ENCODE measurements at regions not wholly inside any gene's neighbourhood (a gene's known extent, or its start where the extent isn't known, plus 50 kb on each side); places are given as distances from the start of the nearest gene placed in this dataset.

DNA sequence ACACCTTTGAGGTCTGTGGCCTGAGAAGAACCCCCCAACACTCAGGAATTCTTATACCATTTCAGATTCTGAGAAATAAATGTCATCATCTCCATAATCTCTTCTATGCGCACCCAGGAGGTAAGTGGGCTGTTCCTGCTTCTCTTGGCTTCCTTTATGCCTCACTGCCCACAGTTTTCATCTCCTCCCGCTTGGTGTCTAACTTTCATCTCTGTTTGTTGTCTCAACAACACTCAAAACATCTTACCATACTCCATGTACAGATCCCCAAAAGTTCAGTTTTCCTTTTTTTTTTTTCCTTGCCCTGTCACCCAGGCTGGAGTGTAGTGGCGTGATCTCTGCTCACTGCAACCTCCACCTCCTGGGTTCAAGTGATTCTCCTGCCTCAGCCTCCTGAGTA lies 170.2 kb upstream of the FREM1 start:
- Histone ChIP-seq H2AFZ (ENCODE audit: low read depth, low read length, poor library complexity, severe bottlenecking) (no peak overlapping the region), H3K4me2 (ENCODE audit: low read length) (no peak overlapping the region), H3K36me3 (ENCODE audit: control insufficient read depth in 1 of 2, insufficient read depth in 2 of 2, low read length in 2 of 2) (no peaks in the 10 kb centered on the region), H3K9me3 (ENCODE audit: control insufficient read depth in 1 of 2, insufficient read depth in 1 of 2, low read depth in 1 of 2, low read length in 2 of 2) (0 out of 4 replicates have a peak, but pooled peaks cover 0 to under 1% of the 10 kb centered on the region in 2 experiments), H3K4me1 (ENCODE audit: control insufficient read depth in 1 of 2, insufficient read depth in 2 of 2, low read length in 2 of 2) (no peaks in the 10 kb centered on the region), H3K79me2 (ENCODE audit: insufficient read depth, low read length) (no peaks in the 10 kb centered on the region), H4K20me1 (ENCODE audit: insufficient read depth) (no peaks in the 10 kb centered on the region), H3K4me3 (replicated peaks in 1 of 2; ENCODE audit: low read depth in 1 of 2, low read length in 2 of 2) (no peak overlapping the region), H3K27ac (ENCODE audit: low read depth, low read length) (no peak overlapping the region), H3K27me3 (ENCODE audit: insufficient read depth, low read length) (peaks cover 13% of the 10 kb centered on the region), H3K9ac (ENCODE audit: low read length) (no peak overlapping the region), H3K9me2 (ENCODE audit: insufficient read depth) (no peaks in the 10 kb centered on the region)
- no peak for DNase-seq (ENCODE audit: low read depth, low spot score)
- BruUV-seq (replicated peaks), result no TSS peak
- no peak for ATAC-seq
- intact Hi-C loops (cut with micrococcal nuclease), result no loop called here
- POLR2A ChIA-PET, result no interaction called here
- CTCF ChIA-PET, result no interaction called here
- no peak for TF ChIP-seq EZH2 (IDR thresholded peaks at IDR 0.05)
- TF ChIP-seq, protein P1, sequence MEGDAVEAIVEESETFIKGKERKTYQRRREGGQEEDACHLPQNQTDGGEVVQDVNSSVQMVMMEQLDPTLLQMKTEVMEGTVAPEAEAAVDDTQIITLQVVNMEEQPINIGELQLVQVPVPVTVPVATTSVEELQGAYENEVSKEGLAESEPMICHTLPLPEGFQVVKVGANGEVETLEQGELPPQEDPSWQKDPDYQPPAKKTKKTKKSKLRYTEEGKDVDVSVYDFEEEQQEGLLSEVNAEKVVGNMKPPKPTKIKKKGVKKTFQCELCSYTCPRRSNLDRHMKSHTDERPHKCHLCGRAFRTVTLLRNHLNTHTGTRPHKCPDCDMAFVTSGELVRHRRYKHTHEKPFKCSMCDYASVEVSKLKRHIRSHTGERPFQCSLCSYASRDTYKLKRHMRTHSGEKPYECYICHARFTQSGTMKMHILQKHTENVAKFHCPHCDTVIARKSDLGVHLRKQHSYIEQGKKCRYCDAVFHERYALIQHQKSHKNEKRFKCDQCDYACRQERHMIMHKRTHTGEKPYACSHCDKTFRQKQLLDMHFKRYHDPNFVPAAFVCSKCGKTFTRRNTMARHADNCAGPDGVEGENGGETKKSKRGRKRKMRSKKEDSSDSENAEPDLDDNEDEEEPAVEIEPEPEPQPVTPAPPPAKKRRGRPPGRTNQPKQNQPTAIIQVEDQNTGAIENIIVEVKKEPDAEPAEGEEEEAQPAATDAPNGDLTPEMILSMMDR (IDR thresholded peaks at IDR 0.05 in 2 of 3, conservative IDR thresholded peaks at IDR 0.05 in 1 of 3; ENCODE audit: borderline replicate concordance in 1 of 3, insufficient read depth in 1 of 3, low read depth in 2 of 3, low read length in 2 of 3), result no peak
- TF ChIP-seq, protein P2, sequence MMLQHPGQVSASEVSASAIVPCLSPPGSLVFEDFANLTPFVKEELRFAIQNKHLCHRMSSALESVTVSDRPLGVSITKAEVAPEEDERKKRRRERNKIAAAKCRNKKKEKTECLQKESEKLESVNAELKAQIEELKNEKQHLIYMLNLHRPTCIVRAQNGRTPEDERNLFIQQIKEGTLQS (IDR thresholded peaks at IDR 0.05), result no peak
- TF ChIP-seq ZNF274 (IDR thresholded peaks at IDR 0.05; ENCODE audit: low read depth, low read length), result no peak
- no peak for TF ChIP-seq POLR2A (IDR thresholded peaks at IDR 0.05; ENCODE audit: borderline replicate concordance, extremely low read depth, insufficient read depth, insufficient read length)
- TF ChIP-seq, protein P3, sequence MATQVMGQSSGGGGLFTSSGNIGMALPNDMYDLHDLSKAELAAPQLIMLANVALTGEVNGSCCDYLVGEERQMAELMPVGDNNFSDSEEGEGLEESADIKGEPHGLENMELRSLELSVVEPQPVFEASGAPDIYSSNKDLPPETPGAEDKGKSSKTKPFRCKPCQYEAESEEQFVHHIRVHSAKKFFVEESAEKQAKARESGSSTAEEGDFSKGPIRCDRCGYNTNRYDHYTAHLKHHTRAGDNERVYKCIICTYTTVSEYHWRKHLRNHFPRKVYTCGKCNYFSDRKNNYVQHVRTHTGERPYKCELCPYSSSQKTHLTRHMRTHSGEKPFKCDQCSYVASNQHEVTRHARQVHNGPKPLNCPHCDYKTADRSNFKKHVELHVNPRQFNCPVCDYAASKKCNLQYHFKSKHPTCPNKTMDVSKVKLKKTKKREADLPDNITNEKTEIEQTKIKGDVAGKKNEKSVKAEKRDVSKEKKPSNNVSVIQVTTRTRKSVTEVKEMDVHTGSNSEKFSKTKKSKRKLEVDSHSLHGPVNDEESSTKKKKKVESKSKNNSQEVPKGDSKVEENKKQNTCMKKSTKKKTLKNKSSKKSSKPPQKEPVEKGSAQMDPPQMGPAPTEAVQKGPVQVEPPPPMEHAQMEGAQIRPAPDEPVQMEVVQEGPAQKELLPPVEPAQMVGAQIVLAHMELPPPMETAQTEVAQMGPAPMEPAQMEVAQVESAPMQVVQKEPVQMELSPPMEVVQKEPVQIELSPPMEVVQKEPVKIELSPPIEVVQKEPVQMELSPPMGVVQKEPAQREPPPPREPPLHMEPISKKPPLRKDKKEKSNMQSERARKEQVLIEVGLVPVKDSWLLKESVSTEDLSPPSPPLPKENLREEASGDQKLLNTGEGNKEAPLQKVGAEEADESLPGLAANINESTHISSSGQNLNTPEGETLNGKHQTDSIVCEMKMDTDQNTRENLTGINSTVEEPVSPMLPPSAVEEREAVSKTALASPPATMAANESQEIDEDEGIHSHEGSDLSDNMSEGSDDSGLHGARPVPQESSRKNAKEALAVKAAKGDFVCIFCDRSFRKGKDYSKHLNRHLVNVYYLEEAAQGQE (IDR thresholded peaks at IDR 0.05; ENCODE audit: low read depth), result no peak
- no peak for TF ChIP-seq JUND (IDR thresholded peaks at IDR 0.05)
- no peak for TF ChIP-seq EGR1 (IDR thresholded peaks at IDR 0.05; ENCODE audit: low read depth)
- no peak for TF ChIP-seq SRF (IDR thresholded peaks at IDR 0.05; ENCODE audit: low read depth)
- TF ChIP-seq, protein P4, sequence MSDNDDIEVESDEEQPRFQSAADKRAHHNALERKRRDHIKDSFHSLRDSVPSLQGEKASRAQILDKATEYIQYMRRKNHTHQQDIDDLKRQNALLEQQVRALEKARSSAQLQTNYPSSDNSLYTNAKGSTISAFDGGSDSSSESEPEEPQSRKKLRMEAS (IDR thresholded peaks at IDR 0.05), result no peak
- TF ChIP-seq TCF7L2 (IDR thresholded peaks at IDR 0.05; ENCODE audit: borderline replicate concordance, extremely low read depth, insufficient read depth, insufficient read length), result no peak
- no peak for TF ChIP-seq CBX3 (IDR thresholded peaks at IDR 0.05; ENCODE audit: low read depth)
- TF ChIP-seq RAD21 (IDR thresholded peaks at IDR 0.05; ENCODE audit: low read depth), result no peak
- no peak for TF ChIP-seq ELF1 (IDR thresholded peaks at IDR 0.05; ENCODE audit: borderline replicate concordance, low read depth)
- TF ChIP-seq EZH2phosphoT487 (IDR thresholded peaks at IDR 0.05; ENCODE audit: borderline replicate concordance), result no peak
- no peak for TF ChIP-seq ZFX (IDR thresholded peaks at IDR 0.05)
- RAD21 ChIA-PET (ENCODE audit: low non-redundant PET in 1 of 2, low total read pairs in 2 of 2, uncharacterized antibody in 2 of 2, unreplicated experiment in 2 of 2), result no interaction called here

Measured in HCT116 (cell line).